A673 (cell line): ENCODE measurements at regions not wholly inside any gene's neighbourhood (a gene's known extent, or its start where the extent isn't known, plus 50 kb on each side); places are given as distances from the start of the nearest gene placed in this dataset.

Experiments used
- CTCF ChIP-seq: fragments of 300-800, 200-600 bp; sonication (generic); conservative IDR thresholded peaks from 2 replicates; pipeline ENCODE4 v1.5.1; 2017; ENCODE audit warnings: low read depth, mild to moderate bottlenecking, antibody characterized with exemption, low read length, moderate library complexity, mixed read lengths
- EZH2 ChIP-seq: fragments of 200-600 bp; sonication (generic); IDR thresholded peaks from 2 replicates; pipeline ENCODE4 v1.6.1; 2017; ENCODE audit warnings: borderline replicate concordance, low read depth, mild to moderate bottlenecking, mixed read lengths, antibody characterized with exemption, low read length; ENCODE audit not compliant: poor library complexity, severe bottlenecking

- TF ChIP-seq CTCF (no peak), EZH2 (no peak)
Measured at GRCh38 chr3:106729481-106729880, 647.8 kb upstream of the CCDC54 start.
